SU-DHL-6 (cell line): ENCODE measurements at regions not wholly inside any gene's neighbourhood (a gene's known extent, or its start where the extent isn't known, plus 50 kb on each side); places are given as distances from the start of the nearest gene placed in this dataset.

Source experiments
- CTCF ChIP-seq: fragments of 200-600 bp; sonication (generic); IDR thresholded peaks from one replicate; pipeline ENCODE4 v1.5.1; 2017; ENCODE audit warnings: antibody characterized with exemption, mild to moderate bottlenecking, low read length, moderate library complexity; ENCODE audit not compliant: insufficient read depth, poor library complexity, severe bottlenecking
- EZH2phosphoT487 ChIP-seq: fragments of 200-600 bp; sonication (generic), shearing (Covaris generic); conservative IDR thresholded peaks from 2 replicates; pipeline ENCODE4 v1.6.1; 2018; ENCODE audit warnings: mild to moderate bottlenecking, antibody characterized with exemption, low read length, moderate library complexity, mixed read lengths

- no peak for TF ChIP-seq EZH2phosphoT487
- no peak for TF ChIP-seq CTCF
Measured at GRCh38 chr1:101128846-101129245, 103.3 kb upstream of the DPH5 start.
